ENCODE measurements at regions not wholly inside any gene's neighbourhood (a gene's known extent, or its start where the extent isn't known, plus 50 kb on each side); places are given as distances from the start of the nearest gene placed in this dataset.

GRCh38 chr6:68473433-68474210 lies 161.5 kb upstream of the ADGRB3 start:
- no peaks in the 10 kb centered on the region for H3K27me3 ChIP-seq (replicated peaks in 1 of 2; ENCODE audit: control insufficient read depth in 2 of 2, insufficient read depth in 2 of 2, low read length in 1 of 2)
- no peak for FAIRE-seq
- CTCF ChIA-PET = no interaction called here

More at GRCh38 chr6:68473433-68474210, 161.5 kb upstream of the ADGRB3 start:
- Histone ChIP-seq H3K9ac (ENCODE audit: control insufficient read depth, insufficient read depth, low read length) (no peak overlapping the region), H3K36me3 (ENCODE audit: control insufficient read depth in 2 of 2, insufficient read depth in 2 of 2, low read length in 1 of 2) (no peaks in the 10 kb centered on the region), H2AFZ (ENCODE audit: control insufficient read depth, low read depth, low read length) (no peak overlapping the region), H4K20me1 (ENCODE audit: control insufficient read depth, insufficient read depth) (no peaks in the 10 kb centered on the region), H3K4me3 (no peak overlapping the region), H3K79me2 (ENCODE audit: control insufficient read depth, insufficient read depth, low read length) (no peaks in the 10 kb centered on the region), H3K9me3 (replicated peaks; ENCODE audit: control insufficient read depth, insufficient read depth, low read length) (no peaks in the 10 kb centered on the region), H3K4me2 (ENCODE audit: control insufficient read depth, insufficient read depth) (no peak overlapping the region), H3K4me1 (ENCODE audit: control insufficient read depth, insufficient read depth, low read length) (no peaks in the 10 kb centered on the region), H3K27ac (ENCODE audit: control insufficient read depth, insufficient read depth) (no peak overlapping the region)
- no peak for ATAC-seq
- in situ Hi-C loops (cut with MboI) (no loop called here), intact Hi-C loops (cut with micrococcal nuclease; ENCODE audit: unreplicated experiment) (no loop called here)
- RAD21 ChIA-PET (ENCODE audit: unreplicated experiment) = no interaction called here
- TF ChIP-seq CTCF (IDR thresholded peaks at IDR 0.05 in 2 of 3, conservative IDR thresholded peaks at IDR 0.05 in 1 of 3; ENCODE audit: control insufficient read depth in 2 of 3, extremely low read depth in 1 of 3, insufficient read depth in 1 of 3, low read depth in 3 of 3, low read length in 3 of 3) = no peak
- no peak for TF ChIP-seq RB1 (IDR thresholded peaks at IDR 0.05; ENCODE audit: borderline replicate concordance)
- no peak for TF ChIP-seq BCL3 (IDR thresholded peaks at IDR 0.05; ENCODE audit: borderline replicate concordance, insufficient read depth, low read depth, low read length, poor library complexity, severe bottlenecking)
- TF ChIP-seq RAD51 (IDR thresholded peaks at IDR 0.05) = no peak
- no peak for TF ChIP-seq BCLAF1 (IDR thresholded peaks at IDR 0.05)
- TF ChIP-seq TCF12 (IDR thresholded peaks at IDR 0.05; ENCODE audit: low read depth, low read length) = no peak
- no TSS peak for BruUV-seq (replicated peaks)
- SMC1A ChIA-PET (ENCODE audit: uncharacterized antibody, unreplicated experiment) = no interaction called here
- POLR2A ChIA-PET = no interaction called here
- no peak for DNase-seq (ENCODE audit: low read depth, low spot score)
- WGBS (ENCODE audit: insufficient coverage, insufficient replicate concordance, low lambda C conversion rate, missing lambda C conversion rate) = 17% methylated on average over 5 of the region's 5 CpGs
